HepG2 (cell line): ENCODE measurements at regions not wholly inside any gene's neighbourhood (a gene's known extent, or its start where the extent isn't known, plus 50 kb on each side); places are given as distances from the start of the nearest gene placed in this dataset.

ENCODE experiments used
- ATAC-seq: fragments of 200-7000 bp; cut with Tn5 transposase; 3 replicates; pipeline ENCODE4 v1.9.1; 2020; ENCODE audit warnings: mild to moderate bottlenecking, moderate library complexity
- BruUV-seq: library from RNA; stranded (reverse); fragments of 400-500 nt; replicated peaks from 2 replicates; lab custom pipeline; 2021; lab: Mats Ljungman, UMichigan
- CTCF ChIA-PET: fragments of 300-600 bp; formaldehyde crosslinking; extraction: SDS; loops from one replicate; lab custom pipeline; 2021; ENCODE audit warnings: low total read pairs, inconsistent platforms, low intra/inter-chr PET ratio; lab: Yijun Ruan, JAX
- POLR2A ChIA-PET: fragments of 350-600 bp; sonication (Branson Sonifier 250); formaldehyde crosslinking; loops from one replicate; lab custom pipeline; 2020; ENCODE audit warnings: antibody characterized with exemption, inconsistent platforms; lab: Yijun Ruan, JAX
- DNase-seq: peaks from one replicate; pipeline ENCODE4 v3.0.0-alpha.2; 2015; ENCODE audit warnings: low spot score
- FAIRE-seq: peaks from 3 replicates; lab custom pipeline; 2011; peaks lifted over from hg19 to GRCh38; lab: Jason Lieb, UNC
- H2AFZ ChIP-seq: one replicate; pipeline ENCODE4 v1.6.1; 2011; ENCODE audit warnings: low read length, inconsistent platforms
- H3K27ac ChIP-seq: fragments of 300-600 bp; 3 replicates; pipeline ENCODE4 v1.8.0; 2011; ENCODE audit warnings: mixed run types, mild to moderate bottlenecking, mixed read lengths, low read length, inconsistent platforms; ENCODE audit not compliant: insufficient read depth; ENCODE audit errors: extremely low read length
- H3K27me3 ChIP-seq, 2 experiments: fragments of 200-600 bp in 1 of 2; 2 replicates in 1 of 2; 3 replicates in 1 of 2; pipeline versions ENCODE4 v1.6.0 to v1.8.0; 2011; ENCODE audit warnings: low read length in 2 of 2, mild to moderate bottlenecking in 2 of 2, moderate library complexity in 2 of 2, inconsistent platforms in 1 of 2; ENCODE audit not compliant: insufficient read depth in 2 of 2, control insufficient read depth in 1 of 2
- H3K36me3 ChIP-seq, 2 experiments: fragments of 200-600 bp in 1 of 2; replicated peaks in 1 of 2; 2 replicates in 1 of 2; 3 replicates in 1 of 2; pipeline versions ENCODE4 v1.5.1 to v1.8.0; 2011; ENCODE audit warnings: low read length in 2 of 2, inconsistent platforms in 1 of 2; ENCODE audit not compliant: insufficient read depth in 2 of 2, control insufficient read depth in 1 of 2
- H3K4me1 ChIP-seq: 2 replicates; pipeline ENCODE4 v1.5.1; 2012; ENCODE audit warnings: low read length, inconsistent platforms; ENCODE audit not compliant: insufficient read depth
- H3K4me2 ChIP-seq: 2 replicates; pipeline ENCODE4 v1.6.0; 2011; ENCODE audit warnings: low read depth, low read length, inconsistent platforms
- H3K4me3 ChIP-seq, 3 experiments: fragments of 200-600 bp in 1 of 3; sonication (generic), shearing (Covaris generic) in 1 of 3; replicated peaks in 1 of 3; 2 replicates each; pipeline ENCODE4 v1.5.1; 2011 to 2016; ENCODE audit warnings: low read length in 3 of 3, inconsistent platforms in 2 of 3, low read depth in 2 of 3, mild to moderate bottlenecking in 2 of 3, control low read depth in 1 of 3, mixed read lengths in 1 of 3; ENCODE audit not compliant: insufficient read depth in 1 of 3
- H3K79me2 ChIP-seq: one replicate; pipeline ENCODE4 v1.6.1; 2011; ENCODE audit warnings: low read length, inconsistent platforms; ENCODE audit not compliant: insufficient read depth
- H3K9ac ChIP-seq: 2 replicates; pipeline ENCODE4 v1.6.0; 2011; ENCODE audit warnings: mild to moderate bottlenecking, low read depth, low read length, inconsistent platforms; ENCODE audit not compliant: insufficient read depth
- H3K9me3 ChIP-seq: 2 replicates; pipeline ENCODE4 v1.5.1; 2012; ENCODE audit warnings: mild to moderate bottlenecking, low read length
- H4K20me1 ChIP-seq: 2 replicates; pipeline ENCODE4 v1.6.0; 2011; ENCODE audit warnings: inconsistent platforms, mild to moderate bottlenecking, low read length, moderate library complexity; ENCODE audit not compliant: insufficient read depth
- CHCHD3 ChIP-seq: sonication (generic); formaldehyde crosslinking; IDR thresholded peaks from 2 replicates; pipeline ENCODE4 v1.8.0; 2022; ENCODE audit warnings: mild to moderate bottlenecking, missing genetic modification reagents, moderate library complexity
- FOXA3 ChIP-seq: IDR thresholded peaks from 2 replicates; pipeline ENCODE4 v1.6.1; 2016; ENCODE audit warnings: missing genetic modification reagents, missing compliant biosample characterization
- GPN1 ChIP-seq: sonication (generic); formaldehyde crosslinking; IDR thresholded peaks from 2 replicates; pipeline ENCODE4 v1.5.1; 2020; ENCODE audit warnings: missing genetic modification reagents, borderline replicate concordance
- NCOA1 ChIP-seq: sonication (generic); formaldehyde crosslinking; IDR thresholded peaks from 2 replicates; pipeline ENCODE4 v1.9.0; 2021; ENCODE audit warnings: missing genetic modification reagents
- TARDBP ChIP-seq: sonication (generic); formaldehyde crosslinking; IDR thresholded peaks from 2 replicates; pipeline ENCODE4 v1.8.0; 2022; ENCODE audit warnings: mild to moderate bottlenecking, missing genetic modification reagents
- TBX3 ChIP-seq: fragments of 450-650 bp; IDR thresholded peaks from 2 replicates; pipeline ENCODE4 v1.6.1; 2017; ENCODE audit warnings: antibody characterized with exemption, mild to moderate bottlenecking, inconsistent platforms, borderline replicate concordance
- TCF7L2 ChIP-seq: IDR thresholded peaks from 2 replicates; pipeline ENCODE4 v1.6.1; 2011; ENCODE audit warnings: mild to moderate bottlenecking, low read depth, low read length, moderate library complexity
- ZBTB38 ChIP-seq: sonication (generic); formaldehyde crosslinking; IDR thresholded peaks from 2 replicates; pipeline ENCODE4 v1.5.1; 2020; ENCODE audit warnings: mild to moderate bottlenecking, missing genetic modification reagents
- ZNF121 ChIP-seq: sonication (generic); formaldehyde crosslinking; IDR thresholded peaks from 2 replicates; pipeline ENCODE4 v1.5.0; 2020; ENCODE audit warnings: mild to moderate bottlenecking, missing genetic modification reagents
- ZNF547 ChIP-seq: sonication (generic); formaldehyde crosslinking; IDR thresholded peaks from 2 replicates; pipeline ENCODE4 v1.5.1; 2020; ENCODE audit warnings: mild to moderate bottlenecking, missing genetic modification reagents
- ZNF720 ChIP-seq: sonication (generic); formaldehyde crosslinking; IDR thresholded peaks from 2 replicates; pipeline ENCODE4 v1.4.0; 2020; ENCODE audit warnings: missing genetic modification reagents
- WGBS: methylation state at CpG from one replicate; pipeline ENCODE4 v1.1.6; 2017; ENCODE audit warnings: low lambda C conversion rate; 5-methylcytosine and 5-hydroxymethylcytosine counted together
- in situ Hi-C: cut with HindIII; loops from 2 replicates; pipeline ENCODE4 v1.10.0; 2017; ENCODE audit warnings: low pct_unique_long_range_greater_than_20kb; ENCODE audit not compliant: extremely low pct_ligation_motif_present
- intact Hi-C: fragments of 100-400 bp; cut with micrococcal nuclease; formaldehyde crosslinking; loops from one replicate; pipeline ENCODE4 v1.10.0; 2022; ENCODE audit not compliant: unreplicated experiment
- TF ChIP-seq, protein P1 (sequence below): sonication (generic); formaldehyde crosslinking; IDR thresholded peaks from 2 replicates; pipeline ENCODE4 v1.4.0; 2020; ENCODE audit warnings: missing genetic modification reagents, borderline replicate concordance
- TF ChIP-seq, protein P2 (sequence below): sonication (generic); formaldehyde crosslinking; IDR thresholded peaks from 2 replicates; pipeline ENCODE4 v1.4.0; 2020; ENCODE audit warnings: low read depth, mild to moderate bottlenecking, missing genetic modification reagents
- TF ChIP-seq, protein P3 (sequence below): sonication (generic); formaldehyde crosslinking; IDR thresholded peaks from 2 replicates; pipeline ENCODE4 v1.4.0; 2020; ENCODE audit warnings: missing genetic modification reagents, mild to moderate bottlenecking, borderline replicate concordance

DNA sequence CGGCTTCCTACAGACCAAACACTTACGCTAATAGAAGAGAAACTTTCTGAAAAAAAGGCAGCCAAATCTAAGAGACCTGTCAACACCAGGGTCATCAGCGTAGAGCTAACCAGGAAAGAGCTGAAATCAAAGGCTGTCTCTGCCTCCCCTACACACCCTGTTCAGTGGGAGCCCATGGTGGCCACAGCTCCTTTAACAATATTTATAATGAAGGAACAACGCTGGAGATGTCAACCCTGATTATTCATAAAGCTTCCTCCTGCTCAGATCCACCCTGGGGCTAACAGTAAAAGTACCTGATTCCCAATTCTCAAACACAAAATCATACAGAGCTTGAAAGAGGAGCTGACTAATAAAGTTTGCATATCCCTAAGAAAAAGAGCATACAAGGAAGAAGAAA is 133.7 kb downstream of the ANXA2 start:
- H3K4me3 ChIP-seq: no peak overlapping the region
- no peaks in the 10 kb centered on the region for H4K20me1 ChIP-seq
- TF ChIP-seq, protein P1, sequence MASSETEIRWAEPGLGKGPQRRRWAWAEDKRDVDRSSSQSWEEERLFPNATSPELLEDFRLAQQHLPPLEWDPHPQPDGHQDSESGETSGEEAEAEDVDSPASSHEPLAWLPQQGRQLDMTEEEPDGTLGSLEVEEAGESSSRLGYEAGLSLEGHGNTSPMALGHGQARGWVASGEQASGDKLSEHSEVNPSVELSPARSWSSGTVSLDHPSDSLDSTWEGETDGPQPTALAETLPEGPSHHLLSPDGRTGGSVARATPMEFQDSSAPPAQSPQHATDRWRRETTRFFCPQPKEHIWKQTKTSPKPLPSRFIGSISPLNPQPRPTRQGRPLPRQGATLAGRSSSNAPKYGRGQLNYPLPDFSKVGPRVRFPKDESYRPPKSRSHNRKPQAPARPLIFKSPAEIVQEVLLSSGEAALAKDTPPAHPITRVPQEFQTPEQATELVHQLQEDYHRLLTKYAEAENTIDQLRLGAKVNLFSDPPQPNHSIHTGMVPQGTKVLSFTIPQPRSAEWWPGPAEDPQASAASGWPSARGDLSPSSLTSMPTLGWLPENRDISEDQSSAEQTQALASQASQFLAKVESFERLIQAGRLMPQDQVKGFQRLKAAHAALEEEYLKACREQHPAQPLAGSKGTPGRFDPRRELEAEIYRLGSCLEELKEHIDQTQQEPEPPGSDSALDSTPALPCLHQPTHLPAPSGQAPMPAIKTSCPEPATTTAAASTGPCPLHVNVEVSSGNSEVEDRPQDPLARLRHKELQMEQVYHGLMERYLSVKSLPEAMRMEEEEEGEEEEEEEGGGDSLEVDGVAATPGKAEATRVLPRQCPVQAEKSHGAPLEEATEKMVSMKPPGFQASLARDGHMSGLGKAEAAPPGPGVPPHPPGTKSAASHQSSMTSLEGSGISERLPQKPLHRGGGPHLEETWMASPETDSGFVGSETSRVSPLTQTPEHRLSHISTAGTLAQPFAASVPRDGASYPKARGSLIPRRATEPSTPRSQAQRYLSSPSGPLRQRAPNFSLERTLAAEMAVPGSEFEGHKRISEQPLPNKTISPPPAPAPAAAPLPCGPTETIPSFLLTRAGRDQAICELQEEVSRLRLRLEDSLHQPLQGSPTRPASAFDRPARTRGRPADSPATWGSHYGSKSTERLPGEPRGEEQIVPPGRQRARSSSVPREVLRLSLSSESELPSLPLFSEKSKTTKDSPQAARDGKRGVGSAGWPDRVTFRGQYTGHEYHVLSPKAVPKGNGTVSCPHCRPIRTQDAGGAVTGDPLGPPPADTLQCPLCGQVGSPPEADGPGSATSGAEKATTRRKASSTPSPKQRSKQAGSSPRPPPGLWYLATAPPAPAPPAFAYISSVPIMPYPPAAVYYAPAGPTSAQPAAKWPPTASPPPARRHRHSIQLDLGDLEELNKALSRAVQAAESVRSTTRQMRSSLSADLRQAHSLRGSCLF (CRISPR knock-in tag): no peak
- TF ChIP-seq ZNF121 (CRISPR knock-in tag) (no peak), CHCHD3 (CRISPR knock-in tag) (no peak), GPN1 (no peak), TBX3 (no peak), ZNF547 (no peak), TARDBP (CRISPR knock-in tag) (no peak), FOXA3 (CRISPR knock-in tag) (no peak), TCF7L2 (no peak), NCOA1 (CRISPR knock-in tag) (no peak), ZNF720 (CRISPR knock-in tag) (no peak), ZBTB38 (CRISPR knock-in tag) (no peak)
- TF ChIP-seq, protein P2, sequence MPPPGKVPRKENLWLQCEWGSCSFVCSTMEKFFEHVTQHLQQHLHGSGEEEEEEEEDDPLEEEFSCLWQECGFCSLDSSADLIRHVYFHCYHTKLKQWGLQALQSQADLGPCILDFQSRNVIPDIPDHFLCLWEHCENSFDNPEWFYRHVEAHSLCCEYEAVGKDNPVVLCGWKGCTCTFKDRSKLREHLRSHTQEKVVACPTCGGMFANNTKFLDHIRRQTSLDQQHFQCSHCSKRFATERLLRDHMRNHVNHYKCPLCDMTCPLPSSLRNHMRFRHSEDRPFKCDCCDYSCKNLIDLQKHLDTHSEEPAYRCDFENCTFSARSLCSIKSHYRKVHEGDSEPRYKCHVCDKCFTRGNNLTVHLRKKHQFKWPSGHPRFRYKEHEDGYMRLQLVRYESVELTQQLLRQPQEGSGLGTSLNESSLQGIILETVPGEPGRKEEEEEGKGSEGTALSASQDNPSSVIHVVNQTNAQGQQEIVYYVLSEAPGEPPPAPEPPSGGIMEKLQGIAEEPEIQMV (CRISPR knock-in tag): no peak
- TF ChIP-seq, protein P3, sequence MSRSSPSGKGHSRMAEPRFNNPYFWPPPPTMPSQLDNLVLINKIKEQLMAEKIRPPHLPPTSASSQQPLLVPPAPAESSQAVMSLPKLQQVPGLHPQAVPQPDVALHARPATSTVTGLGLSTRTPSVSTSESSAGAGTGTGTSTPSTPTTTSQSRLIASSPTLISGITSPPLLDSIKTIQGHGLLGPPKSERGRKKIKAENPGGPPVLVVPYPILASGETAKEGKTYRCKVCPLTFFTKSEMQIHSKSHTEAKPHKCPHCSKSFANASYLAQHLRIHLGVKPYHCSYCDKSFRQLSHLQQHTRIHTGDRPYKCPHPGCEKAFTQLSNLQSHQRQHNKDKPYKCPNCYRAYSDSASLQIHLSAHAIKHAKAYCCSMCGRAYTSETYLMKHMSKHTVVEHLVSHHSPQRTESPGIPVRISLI: no peak
- ChIA-PET POLR2A (no interaction called here), CTCF (no interaction called here)
- H3K79me2 ChIP-seq: no peaks in the 10 kb centered on the region
- no peak overlapping the region for H2AFZ ChIP-seq
- DNase-seq: no peak
- in situ Hi-C loops (no loop called here), intact Hi-C loops (no loop called here)
- no peak overlapping the region for H3K9ac ChIP-seq
- no TSS peak for BruUV-seq
- no peak overlapping the region for H3K4me2 ChIP-seq
- no peaks in the 10 kb centered on the region for H3K9me3 ChIP-seq
- H3K27me3 ChIP-seq: peaks cover 0 to 11% of the 10 kb centered on the region in 2 experiments; a peak in 2 of 5 replicates
- no peaks in the 10 kb centered on the region for H3K4me1 ChIP-seq
- no peaks in the 10 kb centered on the region for H3K36me3 ChIP-seq
- no peak for ATAC-seq
- WGBS: 0% methylated on average over 4 of the region's 4 CpGs
- FAIRE-seq: no peak
- H3K27ac ChIP-seq: no peak overlapping the region
